Skeletal muscle tissue (tissue), 3 donors: ENCODE measurements at regions not wholly inside any gene's neighbourhood (a gene's known extent, or its start where the extent isn't known, plus 50 kb on each side); places are given as distances from the start of the nearest gene placed in this dataset.

ENCODE experiments used
- H3K27ac ChIP-seq: one replicate; pipeline ENCODE4 v1.7.0; 2013; ENCODE audit warnings: mild to moderate bottlenecking, low read depth, low read length, inconsistent platforms
- H3K27me3 ChIP-seq, 3 donors: one replicate each; pipeline ENCODE4 v1.7.0; 2013; ENCODE audit warnings: low read length in 3 of 3; ENCODE audit not compliant: control insufficient read depth in 3 of 3, insufficient read depth in 3 of 3
- H3K36me3 ChIP-seq, 3 donors: one replicate each; pipeline ENCODE4 v1.7.0; 2013; ENCODE audit warnings: low read length in 3 of 3; ENCODE audit not compliant: control insufficient read depth in 3 of 3, insufficient read depth in 3 of 3
- H3K4me1 ChIP-seq, 3 donors: one replicate each; pipeline ENCODE4 v1.7.0; 2013; ENCODE audit warnings: low read length in 3 of 3, mild to moderate bottlenecking in 3 of 3; ENCODE audit not compliant: control insufficient read depth in 3 of 3, insufficient read depth in 3 of 3
- H3K4me3 ChIP-seq, 3 donors: one replicate each; pipeline ENCODE4 v1.7.0; 2013; ENCODE audit warnings: low read length in 3 of 3
- H3K9ac ChIP-seq, 3 donors: one replicate each; pipeline ENCODE4 v1.7.0; 2013; ENCODE audit warnings: low read length in 3 of 3, mild to moderate bottlenecking in 3 of 3, moderate library complexity in 2 of 3, low read depth in 1 of 3
- H3K9me3 ChIP-seq, 3 donors: one replicate each; pipeline ENCODE4 v1.7.0; 2013; ENCODE audit warnings: low read length in 3 of 3; ENCODE audit not compliant: control insufficient read depth in 3 of 3
- donor health status: Osteomylitis.

DNA sequence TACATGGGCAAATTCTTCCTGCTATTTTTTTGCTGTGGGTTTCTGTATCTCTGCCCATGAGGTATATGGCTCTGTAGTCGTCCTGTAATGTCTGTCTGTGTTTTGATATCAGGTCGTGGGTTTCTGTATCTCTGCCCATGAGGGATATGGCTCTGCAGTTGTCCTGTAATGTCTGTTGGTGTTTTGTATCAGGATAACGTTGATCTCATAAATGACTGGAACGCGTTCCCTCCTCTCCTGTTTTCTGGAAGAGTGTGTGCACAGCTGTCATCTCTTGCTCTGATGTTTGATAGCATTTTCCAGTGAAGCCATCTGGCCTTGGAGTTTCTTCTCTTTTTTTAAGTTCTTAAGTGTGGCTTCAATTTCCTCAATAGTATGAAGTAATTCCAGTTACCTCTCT, 57.2 kb downstream of the SOX1 start:
- Histone ChIP-seq H3K4me3 (no peak overlapping the region), H3K27me3 (peaks cover 10 to 33% (median 14%) of the 10 kb centered on the region in 3 donors), H3K36me3 (no peaks in the 10 kb centered on the region), H3K4me1 (no peaks in the 10 kb centered on the region), H3K9ac (no peak overlapping the region), H3K27ac (no peak overlapping the region), H3K9me3 (no peaks in the 10 kb centered on the region)

DNA sequence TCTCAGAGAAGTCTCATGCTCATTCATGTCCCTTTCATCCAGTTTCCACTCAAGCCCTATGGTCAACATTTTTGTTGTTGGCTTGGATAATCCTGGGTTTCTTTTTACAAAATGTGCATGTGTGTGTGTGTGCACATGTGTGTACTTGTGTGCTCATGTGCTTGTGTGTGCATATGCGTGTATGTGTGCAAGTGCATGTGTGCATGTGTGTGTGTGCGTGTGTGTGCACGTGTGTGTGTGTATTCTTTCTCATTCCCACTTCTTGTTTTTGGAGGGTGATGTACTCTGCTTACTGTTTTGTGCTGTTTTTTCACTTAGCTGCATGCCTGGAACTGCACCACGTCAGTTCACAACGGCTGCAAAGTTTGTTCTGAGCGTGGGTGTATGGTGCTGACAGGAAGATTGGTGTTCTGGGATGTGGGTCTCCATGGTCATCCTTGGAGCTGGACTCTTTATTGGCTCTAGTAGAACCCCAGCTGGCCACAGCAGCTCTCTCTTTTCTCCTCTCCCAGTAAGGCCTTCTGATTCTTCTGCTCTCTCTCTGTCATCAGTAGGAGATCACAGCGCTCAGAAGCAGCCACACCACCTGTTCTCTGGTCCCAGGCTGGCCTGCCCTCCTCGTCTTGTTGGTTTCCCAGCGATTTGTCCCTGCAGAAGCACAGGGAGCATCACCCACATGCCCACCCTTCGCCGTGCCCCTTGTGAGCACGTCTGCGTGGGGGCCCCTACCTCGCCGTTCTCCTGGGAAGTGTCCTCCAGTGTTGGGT, 60.8 kb downstream of the SOX1 start:
- peaks cover 11 to 31% (median 15%) of the 10 kb centered on the region in 3 donors for H3K27me3 ChIP-seq
- H3K4me1 ChIP-seq: no peaks in the 10 kb centered on the region

DNA sequence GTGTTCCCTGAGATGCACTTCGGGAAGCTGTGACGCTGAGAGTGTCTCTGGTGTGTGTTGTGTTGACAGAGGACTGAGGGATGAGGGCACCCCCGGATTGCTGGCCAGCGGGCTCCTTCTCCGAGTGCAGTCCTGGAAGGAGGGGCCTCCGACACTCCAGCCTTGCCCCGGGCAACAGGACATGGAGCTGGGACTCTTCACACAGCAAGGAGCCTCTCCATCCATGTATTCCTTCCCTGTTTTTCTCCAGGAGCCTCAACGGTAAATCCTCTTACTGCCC, 61.3 kb downstream of the SOX1 start:
- Histone ChIP-seq H3K9me3 (no peaks in the 10 kb centered on the region), H3K27ac (no peak overlapping the region), H3K4me3 (no peak overlapping the region), H3K27me3 (peaks cover 11 to 35% (median 15%) of the 10 kb centered on the region in 3 donors), H3K4me1 (no peaks in the 10 kb centered on the region), H3K36me3 (no peaks in the 10 kb centered on the region), H3K9ac (no peak overlapping the region)

More for the DNA sequence above, 60.8 kb downstream of the SOX1 start:
- H3K9me3 ChIP-seq: no peaks in the 10 kb centered on the region
- H3K9ac ChIP-seq: no peak overlapping the region
- no peak overlapping the region for H3K4me3 ChIP-seq
- H3K27ac ChIP-seq: no peak overlapping the region
- no peaks in the 10 kb centered on the region for H3K36me3 ChIP-seq

DNA sequence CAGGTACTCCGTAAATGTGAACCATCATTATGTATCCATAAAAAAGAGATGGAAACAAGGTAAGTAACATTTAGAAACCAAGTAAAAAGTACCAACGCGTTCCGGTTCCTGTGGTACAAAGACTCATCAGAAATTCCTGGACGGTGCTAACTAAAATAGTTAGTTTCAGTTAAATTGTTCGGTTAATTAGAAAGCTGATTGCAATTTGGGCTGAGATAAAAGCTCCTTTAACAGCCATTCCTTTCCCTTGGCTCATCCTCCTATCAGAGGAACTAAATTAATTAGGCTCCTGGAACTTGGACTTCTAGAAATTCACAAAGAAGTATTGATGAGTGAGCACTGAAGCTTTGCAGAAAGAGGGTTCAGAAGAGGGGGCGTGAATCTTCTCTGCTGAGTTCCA, 63.5 kb downstream of the SOX1 start:
- H3K9me3 ChIP-seq: no peaks in the 10 kb centered on the region
- H3K27me3 ChIP-seq: peaks cover 11 to 42% (median 15%) of the 10 kb centered on the region in 3 donors
- H3K9ac ChIP-seq: no peak overlapping the region
- no peaks in the 10 kb centered on the region for H3K4me1 ChIP-seq
- H3K36me3 ChIP-seq: no peaks in the 10 kb centered on the region
- no peak overlapping the region for H3K27ac ChIP-seq
- no peak overlapping the region for H3K4me3 ChIP-seq

GRCh38 chr13:112131081-112131712, 64.2 kb downstream of the SOX1 start:
- Histone ChIP-seq H3K4me3 (no peak overlapping the region), H3K4me1 (no peaks in the 10 kb centered on the region), H3K36me3 (no peaks in the 10 kb centered on the region), H3K9me3 (no peaks in the 10 kb centered on the region), H3K9ac (no peak overlapping the region), H3K27ac (no peak overlapping the region), H3K27me3 (peaks cover 11 to 42% (median 14%) of the 10 kb centered on the region in 3 donors)

GRCh38 chr13:112131713-112132113, 64.8 kb downstream of the SOX1 start:
- Histone ChIP-seq H3K36me3 (no peaks in the 10 kb centered on the region), H3K27me3 (peaks cover 11 to 44% (median 12%) of the 10 kb centered on the region in 3 donors), H3K9ac (no peak overlapping the region), H3K9me3 (no peaks in the 10 kb centered on the region), H3K4me1 (no peaks in the 10 kb centered on the region), H3K27ac (no peak overlapping the region), H3K4me3 (no peak overlapping the region)

- no peak overlapping the region for H3K4me3 ChIP-seq
- H3K36me3 ChIP-seq: no peaks in the 10 kb centered on the region
- H3K4me1 ChIP-seq: no peaks in the 10 kb centered on the region
- no peak overlapping the region for H3K27ac ChIP-seq
- no peaks in the 10 kb centered on the region for H3K9me3 ChIP-seq
- peaks cover 11 to 49% (median 15%) of the 10 kb centered on the region in 3 donors for H3K27me3 ChIP-seq
- no peak overlapping the region for H3K9ac ChIP-seq
These were observed 65.2 kb downstream of the SOX1 start for GRCh38 chr13:112132142-112132541.

- Histone ChIP-seq H3K27ac (no peak overlapping the region), H3K9me3 (no peaks in the 10 kb centered on the region), H3K9ac (no peak overlapping the region), H3K4me3 (no peak overlapping the region), H3K27me3 (peaks cover 10 to 52% (median 15%) of the 10 kb centered on the region in 3 donors), H3K36me3 (no peaks in the 10 kb centered on the region), H3K4me1 (no peaks in the 10 kb centered on the region)
These were observed 65.7 kb downstream of the SOX1 start for GRCh38 chr13:112132619-112133018.

- Histone ChIP-seq H3K27me3 (peaks cover 3 to 44% (median 15%) of the 10 kb centered on the region in 3 donors), H3K27ac (no peak overlapping the region), H3K9ac (no peak overlapping the region), H3K36me3 (no peaks in the 10 kb centered on the region), H3K4me1 (no peaks in the 10 kb centered on the region), H3K4me3 (no peak overlapping the region), H3K9me3 (no peaks in the 10 kb centered on the region)
These were observed 66.8 kb downstream of the SOX1 start for GRCh38 chr13:112133499-112134390.
